HCT116 (cell line): ENCODE measurements at regions not wholly inside any gene's neighbourhood (a gene's known extent, or its start where the extent isn't known, plus 50 kb on each side); places are given as distances from the start of the nearest gene placed in this dataset.

Experiments used
- ATAC-seq: fragments of 200-7000 bp; cut with Tn5 transposase; 2 replicates; pipeline ENCODE4 v1.9.1; 2020; ENCODE audit warnings: mild to moderate bottlenecking, moderate library complexity
- BruUV-seq: library from RNA; stranded (reverse); fragments of 400-500 nt; replicated peaks from 2 replicates; lab custom pipeline; 2021; lab: Mats Ljungman, UMichigan
- CTCF ChIA-PET: fragments of 300-600 bp; sonication (Branson Sonifier 250); formaldehyde crosslinking; loops from one replicate; lab custom pipeline; 2021; ENCODE audit warnings: antibody characterized with exemption; lab: Charles Lee
- POLR2A ChIA-PET: fragments of 300-600, 350-600 bp; sonication (Branson Sonifier 250); formaldehyde crosslinking; loops from one replicate; lab custom pipeline; 2021; ENCODE audit warnings: antibody characterized with exemption; lab: Charles Lee
- RAD21 ChIA-PET, 2 experiments: fragments of 300-600 bp; sonication (Branson Sonifier 250); formaldehyde crosslinking; loops; one replicate each; lab custom pipeline; 2023; ENCODE audit warnings: low total read pairs in 2 of 2; ENCODE audit not compliant: uncharacterized antibody in 2 of 2, unreplicated experiment in 2 of 2, low non-redundant PET in 1 of 2; lab: Charles Lee
- DNase-seq: peaks from one replicate; pipeline ENCODE4 v3.0.0-alpha.2; 2010; ENCODE audit warnings: low read depth, low spot score
- H2AFZ ChIP-seq: fragments of 200-600 bp; shearing (Covaris generic), sonication (generic); 2 replicates; pipeline ENCODE4 v1.6.1; 2017; ENCODE audit warnings: low read depth, mixed run types, mixed read lengths, antibody characterized with exemption, low read length; ENCODE audit not compliant: poor library complexity, severe bottlenecking
- H3K27ac ChIP-seq: 2 replicates; pipeline ENCODE4 v1.5.1; 2012; ENCODE audit warnings: low read depth, low read length
- H3K27me3 ChIP-seq: fragments of 200-600 bp; sonication (generic); 2 replicates; pipeline ENCODE4 v1.6.1; 2016; ENCODE audit warnings: mixed run types, low read length, mixed read lengths; ENCODE audit not compliant: insufficient read depth
- H3K36me3 ChIP-seq, 2 experiments: fragments of 200-500 bp in 1 of 2; fragments of 200-600 bp in 1 of 2; sonication (Bioruptor generic) in 1 of 2; sonication (generic) in 1 of 2; 2 replicates each; pipeline versions ENCODE4 v1.5.1 to v1.6.1; 2014 to 2016; ENCODE audit warnings: low read length in 2 of 2, inconsistent platforms in 1 of 2, mixed read lengths in 1 of 2, mixed run types in 1 of 2; ENCODE audit not compliant: insufficient read depth in 2 of 2, control insufficient read depth in 1 of 2
- H3K4me1 ChIP-seq, 2 experiments: fragments of 200-600 bp in 1 of 2; sonication (generic) in 1 of 2; 2 replicates each; pipeline versions ENCODE4 v1.5.1 to v1.6.1; 2012 to 2017; ENCODE audit warnings: low read length in 2 of 2, inconsistent platforms in 1 of 2, mild to moderate bottlenecking in 1 of 2, mixed read lengths in 1 of 2, mixed run types in 1 of 2, moderate library complexity in 1 of 2; ENCODE audit not compliant: insufficient read depth in 2 of 2, control insufficient read depth in 1 of 2
- H3K4me2 ChIP-seq: fragments of 200-600 bp; sonication (generic); 2 replicates; pipeline ENCODE4 v1.6.1; 2017; ENCODE audit warnings: mixed run types, low read length, mixed read lengths
- H3K4me3 ChIP-seq, 2 experiments: fragments of 200-600 bp in 1 of 2; sonication (generic) in 1 of 2; replicated peaks in 1 of 2; 2 replicates each; pipeline ENCODE4 v1.5.1; 2011 to 2016; ENCODE audit warnings: low read length in 2 of 2, control low read depth in 1 of 2, low read depth in 1 of 2, mild to moderate bottlenecking in 1 of 2, mixed read lengths in 1 of 2, mixed run types in 1 of 2
- H3K79me2 ChIP-seq: fragments of 200-600 bp; sonication (generic); 2 replicates; pipeline ENCODE4 v1.6.1; 2017; ENCODE audit warnings: mild to moderate bottlenecking, mixed run types, low read length, moderate library complexity, mixed read lengths; ENCODE audit not compliant: insufficient read depth
- H3K9ac ChIP-seq: fragments of 200-600 bp; sonication (generic); 2 replicates; pipeline ENCODE4 v1.6.1; 2016; ENCODE audit warnings: low read length, mixed read lengths
- H3K9me2 ChIP-seq: fragments of 200-600 bp; sonication (generic), shearing (Covaris generic); 2 replicates; pipeline ENCODE4 v1.6.1; 2017; ENCODE audit warnings: mixed run types, mild to moderate bottlenecking, moderate library complexity; ENCODE audit not compliant: insufficient read depth
- H3K9me3 ChIP-seq, 2 experiments: fragments of 200-500 bp in 1 of 2; fragments of 200-600 bp in 1 of 2; sonication (Bioruptor generic) in 1 of 2; sonication (generic) in 1 of 2; 2 replicates each; pipeline ENCODE4 v1.6.1; 2014 to 2017; ENCODE audit warnings: low read length in 2 of 2, mixed read lengths in 2 of 2, inconsistent platforms in 1 of 2, low read depth in 1 of 2, mild to moderate bottlenecking in 1 of 2, mixed run types in 1 of 2, moderate library complexity in 1 of 2; ENCODE audit not compliant: control insufficient read depth in 1 of 2, insufficient read depth in 1 of 2
- H4K20me1 ChIP-seq: fragments of 200-600 bp; sonication (generic), shearing (Covaris generic); 2 replicates; pipeline ENCODE4 v1.6.1; 2017; ENCODE audit warnings: mixed run types, mild to moderate bottlenecking, moderate library complexity; ENCODE audit not compliant: insufficient read depth
- CEBPB ChIP-seq: IDR thresholded peaks from 2 replicates; pipeline ENCODE4 v1.6.1; 2012; ENCODE audit warnings: low read depth
- EZH2 ChIP-seq: fragments of 200-600 bp; sonication (generic); IDR thresholded peaks from 2 replicates; pipeline ENCODE4 v1.6.1; 2017; ENCODE audit warnings: antibody characterized with exemption, mixed run types
- RAD21 ChIP-seq: IDR thresholded peaks from 2 replicates; pipeline ENCODE4 v1.6.1; 2012; ENCODE audit warnings: low read depth, mild to moderate bottlenecking
- REST ChIP-seq: IDR thresholded peaks from 2 replicates; pipeline ENCODE4 v1.6.1; 2012; ENCODE audit warnings: low read depth
- SP1 ChIP-seq: IDR thresholded peaks from 2 replicates; pipeline ENCODE4 v1.6.1; 2012; ENCODE audit warnings: low read depth
- ZFX ChIP-seq: fragments of 450-650 bp; IDR thresholded peaks from 2 replicates; pipeline ENCODE4 v1.6.1; 2017
- intact Hi-C: fragments of 100-400 bp; cut with micrococcal nuclease; formaldehyde crosslinking; loops from 2 replicates; pipeline ENCODE4 v1.10.0; 2022

GRCh38 chr14:87041290-87042020 is 951.5 kb downstream of the GALC start:
- Histone ChIP-seq H3K27ac (no peak overlapping the region), H3K9ac (no peak overlapping the region), H3K9me2 (no peaks in the 10 kb centered on the region), H3K36me3 (no peaks in the 10 kb centered on the region), H3K9me3 (peaks cover 6 to 20% of the 10 kb centered on the region in 2 experiments; a peak in 2 of 4 replicates), H3K4me3 (no peak overlapping the region), H2AFZ (no peak overlapping the region), H3K4me1 (no peaks in the 10 kb centered on the region), H3K79me2 (no peaks in the 10 kb centered on the region), H3K4me2 (no peak overlapping the region), H4K20me1 (no peaks in the 10 kb centered on the region), H3K27me3 (no peaks in the 10 kb centered on the region)
- ChIA-PET RAD21 (no interaction called here), CTCF (no interaction called here), POLR2A (no interaction called here)
- BruUV-seq = no TSS peak
- ATAC-seq = no peak
- TF ChIP-seq REST = no peak
- TF ChIP-seq EZH2 = no peak
- no peak for TF ChIP-seq RAD21
- TF ChIP-seq SP1 = no peak
- no peak for DNase-seq
- intact Hi-C loops = no loop called here

- ChIA-PET POLR2A (no interaction called here), CTCF (no interaction called here), RAD21 (no interaction called here)
- H3K4me2 ChIP-seq = no peak overlapping the region
- no peaks in the 10 kb centered on the region for H3K4me1 ChIP-seq
- peaks cover 16 to 35% of the 10 kb centered on the region in 2 experiments; a peak in 2 of 4 replicates for H3K9me3 ChIP-seq
- DNase-seq (no peak), ATAC-seq (no peak)
- no peaks in the 10 kb centered on the region for H3K79me2 ChIP-seq
- no peak overlapping the region for H3K9ac ChIP-seq
- no peak overlapping the region for H3K4me3 ChIP-seq
- no peaks in the 10 kb centered on the region for H3K27me3 ChIP-seq
- no peaks in the 10 kb centered on the region for H3K36me3 ChIP-seq
- H2AFZ ChIP-seq = no peak overlapping the region
- no peaks in the 10 kb centered on the region; the same call in 1 of the 2 replicates for H4K20me1 ChIP-seq
- no peaks in the 10 kb centered on the region for H3K9me2 ChIP-seq
- no TSS peak for BruUV-seq
- no peak overlapping the region for H3K27ac ChIP-seq
- no peak for TF ChIP-seq ZFX
- TF ChIP-seq CEBPB = no peak
- TF ChIP-seq EZH2 = no peak
- no peak for TF ChIP-seq SP1
- intact Hi-C loops = no loop called here
Measured at GRCh38 chr14:87034680-87035079, 958.3 kb downstream of the GALC start.
